Dedifferentiated amniotic fluid mesenchymal stem cell (primary cell): ENCODE measurements at regions not wholly inside any gene's neighbourhood (a gene's known extent, or its start where the extent isn't known, plus 50 kb on each side); places are given as distances from the start of the nearest gene placed in this dataset.
"Not testable (repeated sequence)": the region's sequence is repeated elsewhere in the genome, so short reads cannot be mapped to it uniquely, and the experiment has no call there.

ENCODE experiments used
- DNase-seq: peaks from one replicate; pipeline ENCODE4 v3.0.0-alpha.2; 2016; ENCODE audit errors: extremely low spot score

GRCh38 chr11:114929351-114930000 lies 251.1 kb downstream of the NXPE2 start:
- no peak for DNase-seq

- DNase-seq = no peak
These were observed 260.5 kb downstream of the NXPE2 start for GRCh38 chr11:114938799-114939198.

DNA sequence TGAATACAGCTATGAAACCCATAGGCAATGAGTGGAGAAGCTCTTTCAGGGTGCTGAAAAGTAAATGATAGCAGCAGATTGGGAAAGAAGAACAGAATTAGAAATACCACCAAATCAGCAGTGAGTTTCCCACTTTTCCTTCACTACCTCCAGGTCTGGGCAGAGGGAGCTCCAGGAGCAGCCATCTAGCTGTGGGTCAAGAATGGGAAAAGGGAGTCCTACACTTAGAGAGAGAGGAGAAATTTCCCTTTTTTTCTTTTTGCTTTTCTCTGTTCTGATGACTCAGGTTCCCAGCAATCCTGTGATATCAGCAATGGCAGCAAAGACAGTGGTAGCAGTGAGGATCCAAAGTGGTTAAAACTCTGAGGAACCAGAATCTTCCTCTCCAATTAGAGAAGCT lies 263.9 kb downstream of the NXPE2 start:
- DNase-seq = no peak

DNA sequence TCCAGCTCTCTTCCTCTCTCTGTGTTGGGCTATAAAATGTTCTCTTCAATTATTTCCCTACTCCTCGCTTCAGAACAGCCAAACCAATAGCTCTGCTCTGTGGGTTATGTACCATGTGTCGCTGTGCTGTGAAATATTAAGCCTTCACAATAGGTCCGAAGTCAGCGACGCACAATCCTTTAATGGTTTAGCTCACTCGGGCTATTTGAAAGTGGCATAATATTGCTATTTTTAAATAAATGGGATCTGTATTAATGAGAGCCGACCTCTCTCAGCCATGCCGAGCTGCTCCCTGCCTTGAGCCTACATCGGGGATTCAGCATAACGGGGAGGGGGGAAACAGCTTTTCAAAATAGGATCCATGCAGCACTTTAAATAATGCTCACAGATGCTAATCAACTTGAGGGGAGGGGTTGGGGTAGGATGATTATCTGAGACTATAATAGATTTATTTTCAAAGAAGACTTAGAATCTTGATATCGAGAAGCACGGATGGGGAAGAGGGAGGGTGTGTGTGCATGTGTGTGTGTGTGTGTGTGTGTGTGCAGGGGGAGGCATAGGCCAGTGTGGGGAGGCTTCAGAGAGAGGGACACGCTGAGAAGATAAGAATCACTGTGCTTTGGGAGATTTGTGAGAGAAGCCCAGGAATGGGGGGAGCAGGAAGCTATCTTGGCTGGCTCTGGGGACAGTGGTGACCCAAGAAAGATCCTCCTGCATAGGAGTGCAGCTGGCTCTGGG lies 271.5 kb downstream of the NXPE2 start:
- DNase-seq = no peak

DNA sequence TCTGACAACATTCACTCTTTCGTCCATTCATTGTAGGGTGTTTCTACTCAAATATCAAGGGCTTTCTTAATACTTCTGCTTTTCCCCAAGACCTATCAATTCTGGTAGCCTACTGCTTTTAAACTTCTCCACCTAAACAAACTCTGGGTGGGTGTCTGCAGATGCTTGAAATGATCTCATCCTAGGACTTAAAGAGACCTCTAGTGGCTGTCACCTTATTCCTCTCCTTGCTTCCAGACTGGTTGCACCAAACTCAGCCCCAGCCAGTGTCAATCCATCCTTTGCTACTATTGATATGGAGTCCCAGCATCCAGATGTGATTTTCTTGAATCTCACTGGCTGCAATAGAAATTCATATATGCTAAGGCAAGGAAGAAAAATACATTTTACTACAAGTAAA lies 274.7 kb downstream of the NXPE2 start:
- DNase-seq = no peak

DNA sequence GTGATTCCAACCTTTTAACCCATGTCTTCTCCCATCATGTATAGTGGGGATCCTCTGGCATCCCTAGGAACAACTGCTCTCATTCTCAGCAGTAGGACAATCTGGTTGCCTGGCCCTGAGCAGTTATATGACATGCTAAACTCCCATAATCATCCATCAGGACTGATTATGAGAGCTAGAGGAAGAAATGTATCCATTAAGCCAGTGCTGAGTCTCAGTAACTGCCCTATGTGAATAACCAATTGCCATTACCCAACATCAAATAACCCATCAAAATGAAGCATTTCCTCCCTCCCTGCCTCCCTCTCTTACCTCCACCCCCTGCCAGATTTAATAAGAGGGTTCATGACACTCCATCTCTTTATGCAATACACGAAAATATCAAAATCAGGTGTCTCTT lies 277.6 kb downstream of the NXPE2 start:
- no peak for DNase-seq

DNA sequence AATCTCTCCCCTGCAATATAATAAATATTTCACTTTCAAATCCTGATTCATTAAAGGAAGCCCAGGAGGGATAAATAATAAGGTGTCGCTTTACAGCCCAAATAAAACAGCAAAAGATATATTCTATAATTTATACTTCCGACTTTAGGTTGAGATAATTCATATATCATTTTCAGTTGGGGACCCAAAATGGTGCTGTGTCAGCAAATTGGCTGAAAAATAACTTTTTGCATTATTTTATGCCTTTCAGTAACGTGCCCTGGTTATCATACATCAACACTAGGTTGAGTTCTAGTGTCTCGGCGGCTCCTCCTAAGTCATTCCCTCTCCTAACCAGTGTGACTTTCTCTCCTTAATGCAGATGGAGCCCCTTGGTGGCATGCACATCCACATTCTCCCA lies 278.2 kb downstream of the NXPE2 start:
- no peak for DNase-seq

GRCh38 chr11:114959953-114960505 lies 281.7 kb downstream of the NXPE2 start:
- DNase-seq = no peak

DNA sequence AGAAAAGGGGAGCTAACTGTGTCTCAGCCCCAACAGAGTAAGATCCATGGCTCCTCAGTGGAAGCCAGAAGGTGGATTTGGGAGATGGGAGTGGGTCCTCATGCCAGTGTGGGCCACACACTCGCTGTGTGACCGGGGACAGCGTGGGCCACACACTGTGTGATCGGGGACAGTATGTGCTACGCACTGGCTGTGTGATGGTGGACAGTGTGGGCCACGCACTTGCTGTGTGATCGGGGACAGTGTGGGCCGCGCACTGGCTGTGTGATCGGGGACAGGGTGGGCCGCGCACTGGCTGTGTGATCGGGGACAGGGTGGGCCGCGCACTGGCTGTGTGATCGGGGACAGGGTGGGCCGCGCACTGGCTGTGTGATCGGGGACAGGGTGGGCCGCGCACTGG lies 282.5 kb downstream of the NXPE2 start:
- not testable (repeated sequence) for DNase-seq

DNA sequence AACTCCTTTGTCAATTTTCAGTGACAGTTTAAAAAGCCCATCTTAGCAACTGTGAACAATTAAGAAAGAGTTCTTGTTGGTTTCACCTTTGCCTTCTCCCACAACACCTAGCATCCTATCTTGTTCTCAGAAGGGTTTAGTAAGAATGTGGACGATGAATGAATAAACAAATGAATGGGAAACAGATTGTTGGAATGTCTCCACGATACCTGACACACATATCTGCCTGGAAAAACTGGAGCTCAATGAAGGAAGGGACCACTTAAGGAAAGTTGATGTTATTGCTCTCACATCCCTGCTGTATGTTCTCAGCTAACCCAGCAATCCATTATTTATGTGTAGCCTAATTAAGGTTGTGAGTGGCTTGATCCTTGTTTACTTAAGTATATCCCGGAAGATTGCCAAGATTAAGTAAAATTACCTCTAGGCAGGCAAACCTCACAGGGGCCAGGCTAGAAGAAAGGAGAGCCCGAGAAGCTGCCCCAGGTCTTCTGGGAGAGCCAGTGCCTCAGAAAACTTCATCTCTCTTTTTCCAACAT lies 286.4 kb downstream of the NXPE2 start:
- no peak for DNase-seq

- no peak for DNase-seq
These were observed 292.8 kb downstream of the NXPE2 start for GRCh38 chr11:114970927-114971645.

GRCh38 chr11:114972105-114972504 lies 293.8 kb downstream of the NXPE2 start:
- DNase-seq = no peak

DNA sequence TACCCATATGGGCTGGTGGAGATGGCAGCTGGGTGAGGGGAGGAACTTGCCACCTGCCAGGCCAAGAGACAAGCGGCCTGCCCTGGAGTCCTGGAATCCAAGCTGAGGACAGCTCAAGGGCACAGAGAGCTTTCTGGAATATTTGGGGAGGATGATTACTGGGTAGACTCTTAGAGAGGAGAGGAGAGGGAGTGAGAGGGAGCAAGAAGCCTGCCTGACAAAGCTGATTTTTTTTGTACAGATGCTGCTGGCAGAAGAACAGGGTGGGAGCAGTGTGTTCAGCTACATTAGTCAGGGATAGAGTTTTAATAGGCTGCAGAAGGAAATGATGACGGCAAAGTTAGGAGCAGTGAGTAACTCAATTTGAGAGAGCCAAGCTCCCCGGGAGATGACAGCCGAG lies 299.3 kb downstream of the NXPE2 start:
- no peak for DNase-seq

- no peak for DNase-seq
These were observed 303.8 kb downstream of the NXPE2 start for GRCh38 chr11:114982141-114982540.

DNA sequence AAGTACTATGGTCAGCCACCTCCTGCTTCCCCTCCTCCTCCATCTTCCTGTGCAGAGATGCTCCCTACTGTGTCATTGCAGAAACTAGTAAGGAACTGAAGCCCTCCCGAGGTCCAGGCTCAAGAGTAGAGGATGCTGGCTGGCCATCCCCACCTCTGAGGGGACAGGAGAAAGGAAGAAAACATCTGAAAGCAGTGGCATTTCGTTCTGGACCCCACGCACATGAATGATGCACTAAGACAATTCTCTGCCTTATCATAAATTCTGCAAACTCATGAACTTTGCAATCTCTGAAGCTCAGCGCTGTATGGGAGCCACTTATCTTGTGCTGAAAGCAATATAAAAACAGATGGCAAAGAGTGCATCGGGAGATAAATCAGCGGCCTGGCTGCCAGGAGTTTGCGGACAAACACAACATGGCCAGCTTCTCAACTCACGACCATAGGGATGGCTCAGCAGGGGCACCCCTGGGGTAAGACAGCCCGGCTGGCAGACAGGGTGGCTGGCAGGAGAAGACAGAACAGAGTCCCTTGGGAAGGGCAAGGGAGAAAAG lies 306.4 kb downstream of the NXPE2 start:
- DNase-seq = no peak

GRCh38 chr11:114986365-114986764 lies 308.0 kb downstream of the NXPE2 start:
- DNase-seq = no peak

DNA sequence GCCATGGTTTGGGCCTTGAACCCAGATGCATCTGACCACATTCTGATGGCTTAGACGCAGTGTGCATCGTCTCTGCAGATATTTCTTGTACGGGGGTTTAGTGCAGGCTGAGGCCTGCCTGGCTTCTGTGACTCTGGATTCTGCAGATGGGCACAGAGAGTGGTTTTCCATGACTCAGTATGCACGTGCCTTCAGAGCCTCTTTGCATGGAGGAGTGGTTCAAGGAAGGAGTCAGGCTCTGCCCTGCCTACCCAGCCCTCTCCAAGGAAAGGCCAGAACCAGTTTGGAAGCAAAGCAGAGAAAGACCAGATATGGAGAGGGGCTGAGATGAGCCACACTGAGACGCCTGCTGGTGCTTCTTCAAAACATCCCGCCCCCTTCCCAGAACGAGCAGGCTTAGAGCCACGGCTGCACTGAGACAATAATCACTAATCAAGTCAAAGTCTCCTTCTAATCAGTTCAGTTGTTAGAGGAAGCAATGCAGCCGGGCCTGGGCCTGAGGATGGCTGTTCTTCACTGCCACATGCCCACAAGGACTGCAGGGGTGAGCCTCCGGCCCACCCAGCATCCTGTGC lies 308.9 kb downstream of the NXPE2 start:
- no peak for DNase-seq

DNA sequence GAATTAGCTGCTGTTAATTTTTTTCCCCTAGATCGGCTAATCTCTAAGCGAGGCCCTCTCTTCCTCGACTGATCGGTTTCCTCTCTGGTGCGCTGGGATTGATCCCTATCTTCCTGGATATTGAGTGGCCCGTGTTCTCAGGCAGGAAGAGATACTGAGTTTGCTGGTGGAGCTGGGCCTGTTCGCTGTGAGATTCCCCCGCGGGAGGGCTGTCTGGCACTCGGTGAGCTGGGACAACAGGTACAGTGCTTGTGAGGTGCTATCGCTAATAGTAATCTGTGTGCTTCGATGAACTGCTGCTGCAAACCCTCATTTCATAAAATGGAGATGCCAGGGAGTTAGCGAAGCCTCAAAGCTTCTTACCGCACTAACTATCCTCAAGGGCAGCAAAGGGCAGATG lies 310.3 kb downstream of the NXPE2 start:
- no peak for DNase-seq

GRCh38 chr11:114989536-114989935 lies 311.2 kb downstream of the NXPE2 start:
- no peak for DNase-seq

- DNase-seq = no peak
These were observed 327.3 kb downstream of the NXPE2 start for GRCh38 chr11:115005663-115006062.

GRCh38 chr11:115007851-115008250 lies 329.5 kb downstream of the NXPE2 start:
- no peak for DNase-seq

GRCh38 chr11:115008799-115009198 lies 330.5 kb downstream of the NXPE2 start:
- DNase-seq = no peak
